MM.1S (cell line): ENCODE measurements at regions not wholly inside any gene's neighbourhood (a gene's known extent, or its start where the extent isn't known, plus 50 kb on each side); places are given as distances from the start of the nearest gene placed in this dataset.

Experiments
- DNase-seq: peaks from one replicate; pipeline ENCODE4 v3.0.0-alpha.2; 2015
- H2AFZ ChIP-seq: fragments of 300-600 bp; sonication (generic); 2 replicates; pipeline ENCODE4 v1.6.0; 2016; ENCODE audit warnings: antibody characterized with exemption, low read length
- H3F3A ChIP-seq: fragments of 300-600 bp; sonication (generic); 2 replicates; pipeline ENCODE4 v1.6.1; 2016; ENCODE audit warnings: mild to moderate bottlenecking, antibody characterized with exemption, low read length, moderate library complexity, mixed read lengths; ENCODE audit not compliant: insufficient read depth
- H3K27ac ChIP-seq: fragments of 300-600 bp; sonication (generic); 2 replicates; pipeline ENCODE4 v1.5.1; 2016; ENCODE audit warnings: mild to moderate bottlenecking, low read length
- H3K27me3 ChIP-seq: fragments of 300-600 bp; sonication (generic); replicated peaks from 2 replicates; pipeline ENCODE4 v1.6.0; 2016; ENCODE audit warnings: low read length; ENCODE audit not compliant: insufficient read depth
- H3K36me3 ChIP-seq: fragments of 300-600 bp; sonication (generic); replicated peaks from 2 replicates; pipeline ENCODE4 v1.6.1; 2016; ENCODE audit warnings: mild to moderate bottlenecking, low read length, mixed read lengths; ENCODE audit not compliant: insufficient read depth
- H3K4me1 ChIP-seq: fragments of 300-600 bp; sonication (generic); 2 replicates; pipeline ENCODE4 v1.6.1; 2016; ENCODE audit warnings: low read length, mixed read lengths
- H3K4me2 ChIP-seq: fragments of 300-600 bp; sonication (generic); 2 replicates; pipeline ENCODE4 v1.6.0; 2016; ENCODE audit warnings: low read depth, low read length
- H3K4me3 ChIP-seq: fragments of 300-600 bp; sonication (generic); 2 replicates; pipeline ENCODE4 v1.5.1; 2016; ENCODE audit warnings: low read length, mixed read lengths
- H3K79me2 ChIP-seq: fragments of 300-600 bp; sonication (generic); 2 replicates; pipeline ENCODE4 v1.6.1; 2016; ENCODE audit warnings: mixed run types, low read length, mixed read lengths
- H3K9ac ChIP-seq: fragments of 300-600 bp; sonication (generic); 2 replicates; pipeline ENCODE4 v1.6.1; 2016; ENCODE audit warnings: low read length, mixed read lengths
- H3K9me2 ChIP-seq: fragments of 300-600 bp; sonication (generic); replicated peaks from 2 replicates; pipeline ENCODE4 v1.6.1; 2016; ENCODE audit warnings: mild to moderate bottlenecking, low read length, mixed read lengths; ENCODE audit not compliant: insufficient read depth
- H3K9me3 ChIP-seq: fragments of 300-600 bp; sonication (generic); replicated peaks from 2 replicates; pipeline ENCODE4 v1.6.1; 2016; ENCODE audit warnings: mild to moderate bottlenecking, low read length, mixed read lengths; ENCODE audit not compliant: insufficient read depth
- H4K20me1 ChIP-seq: fragments of 300-600 bp; sonication (generic); 2 replicates; pipeline ENCODE4 v1.6.1; 2016; ENCODE audit warnings: mild to moderate bottlenecking, low read length, moderate library complexity, mixed read lengths; ENCODE audit not compliant: insufficient read depth
- EZH2 ChIP-seq: fragments of 300-600 bp; sonication (generic); optimal IDR thresholded peaks from 2 replicates; pipeline ENCODE3; 2017; ENCODE audit warnings: low read depth, mild to moderate bottlenecking, antibody characterized with exemption, low read length, mixed read lengths
- EZH2phosphoT487 ChIP-seq: fragments of 300-600 bp; sonication (generic); IDR thresholded peaks from 2 replicates; pipeline ENCODE4 v1.6.1; 2018; ENCODE audit warnings: antibody characterized with exemption, low read length
- TF ChIP-seq, protein P1 (sequence below): fragments of 300-600 bp; sonication (generic); IDR thresholded peaks from 2 replicates; pipeline ENCODE4 v1.5.1; 2016; ENCODE audit warnings: antibody characterized with exemption, low read length, mixed read lengths

DNA sequence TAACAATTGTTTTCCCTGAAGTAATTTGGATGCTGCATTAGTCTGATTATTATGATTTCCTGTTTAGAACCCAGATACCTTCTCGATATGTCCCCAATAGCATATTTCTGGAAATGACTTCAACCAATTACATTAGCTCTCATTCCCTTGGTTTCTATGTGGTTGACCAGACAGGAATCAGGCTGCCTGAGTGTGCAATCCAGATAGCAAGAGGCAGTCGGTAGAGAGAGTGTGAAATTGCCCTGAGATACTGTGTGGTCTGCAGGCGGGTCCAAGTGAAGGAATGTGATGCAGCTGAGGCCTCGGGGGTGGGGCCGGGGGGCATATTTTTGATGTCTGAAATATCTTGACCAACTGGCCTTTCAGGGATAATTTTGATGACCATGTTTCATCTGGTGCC lies 143.9 kb upstream of the ITGA6 start:
- H3K4me2 ChIP-seq, result no peak overlapping the region

GRCh38 chr2:172284209-172284608 lies 143.2 kb upstream of the ITGA6 start:
- Histone ChIP-seq H2AFZ (no peak overlapping the region), H3K9me3 (no peaks in the 10 kb centered on the region), H3K27me3 (no peaks in the 10 kb centered on the region), H3K4me3 (no peak overlapping the region), H4K20me1 (no peaks in the 10 kb centered on the region), H3K4me2 (no peak overlapping the region), H3F3A (no peaks in the 10 kb centered on the region), H3K4me1 (no peaks in the 10 kb centered on the region), H3K9ac (no peak overlapping the region), H3K36me3 (no peaks in the 10 kb centered on the region), H3K27ac (no peak overlapping the region), H3K79me2 (no peaks in the 10 kb centered on the region), H3K9me2 (no peaks in the 10 kb centered on the region)
- no peak for DNase-seq
- TF ChIP-seq EZH2 (no peak), EZH2phosphoT487 (no peak)
- TF ChIP-seq, protein P1, sequence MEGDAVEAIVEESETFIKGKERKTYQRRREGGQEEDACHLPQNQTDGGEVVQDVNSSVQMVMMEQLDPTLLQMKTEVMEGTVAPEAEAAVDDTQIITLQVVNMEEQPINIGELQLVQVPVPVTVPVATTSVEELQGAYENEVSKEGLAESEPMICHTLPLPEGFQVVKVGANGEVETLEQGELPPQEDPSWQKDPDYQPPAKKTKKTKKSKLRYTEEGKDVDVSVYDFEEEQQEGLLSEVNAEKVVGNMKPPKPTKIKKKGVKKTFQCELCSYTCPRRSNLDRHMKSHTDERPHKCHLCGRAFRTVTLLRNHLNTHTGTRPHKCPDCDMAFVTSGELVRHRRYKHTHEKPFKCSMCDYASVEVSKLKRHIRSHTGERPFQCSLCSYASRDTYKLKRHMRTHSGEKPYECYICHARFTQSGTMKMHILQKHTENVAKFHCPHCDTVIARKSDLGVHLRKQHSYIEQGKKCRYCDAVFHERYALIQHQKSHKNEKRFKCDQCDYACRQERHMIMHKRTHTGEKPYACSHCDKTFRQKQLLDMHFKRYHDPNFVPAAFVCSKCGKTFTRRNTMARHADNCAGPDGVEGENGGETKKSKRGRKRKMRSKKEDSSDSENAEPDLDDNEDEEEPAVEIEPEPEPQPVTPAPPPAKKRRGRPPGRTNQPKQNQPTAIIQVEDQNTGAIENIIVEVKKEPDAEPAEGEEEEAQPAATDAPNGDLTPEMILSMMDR, result no peak

More for the DNA sequence above, 143.9 kb upstream of the ITGA6 start:
- Histone ChIP-seq H3K27me3 (no peaks in the 10 kb centered on the region), H3F3A (no peaks in the 10 kb centered on the region), H3K79me2 (no peaks in the 10 kb centered on the region), H2AFZ (no peak overlapping the region), H3K9me3 (no peaks in the 10 kb centered on the region), H4K20me1 (no peaks in the 10 kb centered on the region), H3K27ac (no peak overlapping the region), H3K9ac (no peak overlapping the region), H3K4me1 (no peaks in the 10 kb centered on the region), H3K4me3 (no peak overlapping the region), H3K9me2 (no peaks in the 10 kb centered on the region), H3K36me3 (no peaks in the 10 kb centered on the region)
- no peak for DNase-seq
- TF ChIP-seq EZH2phosphoT487 (no peak), EZH2 (no peak)
- TF ChIP-seq, protein P1, result no peak

GRCh38 chr2:172285010-172285621 lies 142.3 kb upstream of the ITGA6 start:
- no peak overlapping the region for H3K4me3 ChIP-seq
- H3K27ac ChIP-seq, result no peak overlapping the region
- no peak overlapping the region for H2AFZ ChIP-seq
- no peaks in the 10 kb centered on the region for H3K79me2 ChIP-seq
- no peaks in the 10 kb centered on the region for H3K36me3 ChIP-seq
- H3K27me3 ChIP-seq, result no peaks in the 10 kb centered on the region
- H3K9ac ChIP-seq, result no peak overlapping the region
- no peaks in the 10 kb centered on the region for H4K20me1 ChIP-seq
- no peaks in the 10 kb centered on the region for H3K9me3 ChIP-seq
- DNase-seq, result no peak
- no peak for TF ChIP-seq EZH2
- TF ChIP-seq, protein P1, result no peak
- TF ChIP-seq EZH2phosphoT487, result no peak
- H3K4me1 ChIP-seq, result no peaks in the 10 kb centered on the region
- H3K4me2 ChIP-seq, result no peak overlapping the region
- no peaks in the 10 kb centered on the region for H3K9me2 ChIP-seq
- no peaks in the 10 kb centered on the region for H3F3A ChIP-seq
